ENCODE measurements at regions not wholly inside any gene's neighbourhood (a gene's known extent, or its start where the extent isn't known, plus 50 kb on each side); places are given as distances from the start of the nearest gene placed in this dataset.

GRCh38 chr2:193336781-193337180 lies 1142.0 kb upstream of the TMEFF2 start (continued):
- TF ChIP-seq SIX5 (IDR thresholded peaks at IDR 0.05; ENCODE audit: low read depth, low read length, severe bottlenecking): no peak
- no peak for TF ChIP-seq NFIC (IDR thresholded peaks at IDR 0.05; ENCODE audit: low read depth, low read length)

- no peak overlapping the region for H3K9ac ChIP-seq (ENCODE audit: control insufficient read depth, insufficient read depth, low read length)
- ChIA-PET POLR2A (no interaction called here), CTCF (no interaction called here), SMC1A (ENCODE audit: uncharacterized antibody, unreplicated experiment) (no interaction called here), RAD21 (ENCODE audit: unreplicated experiment) (no interaction called here)
- no peak for ATAC-seq
- WGBS (ENCODE audit: insufficient coverage, insufficient replicate concordance, low lambda C conversion rate, missing lambda C conversion rate): 4% methylated on average over 1 of the region's 1 CpG
- BruUV-seq (replicated peaks): no TSS peak
- in situ Hi-C loops (cut with MboI): no loop called here
- H3K27ac ChIP-seq (ENCODE audit: control insufficient read depth, insufficient read depth): no peak overlapping the region
- H3K4me3 ChIP-seq: no peak overlapping the region
- H3K79me2 ChIP-seq (ENCODE audit: control insufficient read depth, insufficient read depth, low read length): no peaks in the 10 kb centered on the region
- H2AFZ ChIP-seq (ENCODE audit: control insufficient read depth, low read depth, low read length): no peak overlapping the region
- no peaks in the 10 kb centered on the region for H4K20me1 ChIP-seq (ENCODE audit: control insufficient read depth, insufficient read depth)
- FAIRE-seq: no peak
- no peak overlapping the region for H3K4me2 ChIP-seq (ENCODE audit: control insufficient read depth, insufficient read depth)
- H3K36me3 ChIP-seq (ENCODE audit: control insufficient read depth in 2 of 2, insufficient read depth in 2 of 2, low read length in 1 of 2): no peaks in the 10 kb centered on the region
- DNase-seq (ENCODE audit: low read depth, low spot score): no peak
- H3K27me3 ChIP-seq (replicated peaks in 1 of 2; ENCODE audit: control insufficient read depth in 2 of 2, insufficient read depth in 2 of 2, low read length in 1 of 2): no peaks in the 10 kb centered on the region
- intact Hi-C loops (cut with micrococcal nuclease; ENCODE audit: unreplicated experiment): no loop called here
- no peaks in the 10 kb centered on the region for H3K4me1 ChIP-seq (ENCODE audit: control insufficient read depth, insufficient read depth, low read length)
- TF ChIP-seq ZZZ3 (IDR thresholded peaks at IDR 0.05; ENCODE audit: control insufficient read depth, insufficient read length, low read depth): no peak
- no peak for TF ChIP-seq HSF1 (IDR thresholded peaks at IDR 0.05; ENCODE audit: low read depth, low read length)
- no peaks in the 10 kb centered on the region for H3K9me3 ChIP-seq (replicated peaks; ENCODE audit: control insufficient read depth, insufficient read depth, low read length)
Observed at GRCh38 chr2:193334401-193334800, 1139.7 kb upstream of the TMEFF2 start.

- ChIA-PET RAD21 (ENCODE audit: unreplicated experiment) (interaction anchor here (1.4 kb wide), 1 partner anchor 250 kb away, joined by 3 read pairs; no protein-coding TSS in a partner anchor), SMC1A (ENCODE audit: uncharacterized antibody, unreplicated experiment) (no interaction called here), CTCF (no interaction called here), POLR2A (no interaction called here)
- no peak overlapping the region for H3K4me2 ChIP-seq (ENCODE audit: control insufficient read depth, insufficient read depth)
- FAIRE-seq (no peak), ATAC-seq (no peak), DNase-seq (ENCODE audit: low read depth, low spot score) (no peak)
- H4K20me1 ChIP-seq (ENCODE audit: control insufficient read depth, insufficient read depth): no peaks in the 10 kb centered on the region
- in situ Hi-C loops (cut with MboI): no loop called here
- no peaks in the 10 kb centered on the region for H3K27me3 ChIP-seq (replicated peaks in 1 of 2; ENCODE audit: control insufficient read depth in 2 of 2, insufficient read depth in 2 of 2, low read length in 1 of 2)
- no peak overlapping the region for H3K27ac ChIP-seq (ENCODE audit: control insufficient read depth, insufficient read depth)
- no peaks in the 10 kb centered on the region for H3K4me1 ChIP-seq (ENCODE audit: control insufficient read depth, insufficient read depth, low read length)
- intact Hi-C loops (cut with micrococcal nuclease; ENCODE audit: unreplicated experiment): no loop called here
- no TSS peak for BruUV-seq (replicated peaks)
- WGBS (ENCODE audit: insufficient coverage, insufficient replicate concordance, low lambda C conversion rate, missing lambda C conversion rate): 32% methylated on average over 3 of the region's 3 CpGs
- no peaks in the 10 kb centered on the region for H3K9me3 ChIP-seq (replicated peaks; ENCODE audit: control insufficient read depth, insufficient read depth, low read length)
- no peak overlapping the region for H2AFZ ChIP-seq (ENCODE audit: control insufficient read depth, low read depth, low read length)
- H3K9ac ChIP-seq (ENCODE audit: control insufficient read depth, insufficient read depth, low read length): no peak overlapping the region
- no peak for TF ChIP-seq SPI1 (IDR thresholded peaks at IDR 0.05; ENCODE audit: borderline replicate concordance, insufficient read depth, low read depth, low read length)
- TF ChIP-seq BCL3 (IDR thresholded peaks at IDR 0.05; ENCODE audit: borderline replicate concordance, insufficient read depth, low read depth, low read length, poor library complexity, severe bottlenecking): no peak
- no peak for TF ChIP-seq CHD4 (IDR thresholded peaks at IDR 0.05)
- no peak for TF ChIP-seq LARP7 (IDR thresholded peaks at IDR 0.05)
- no peak for TF ChIP-seq ASH2L (IDR thresholded peaks at IDR 0.05; ENCODE audit: borderline replicate concordance, low read depth)
- H3K4me3 ChIP-seq: no peak overlapping the region
- H3K79me2 ChIP-seq (ENCODE audit: control insufficient read depth, insufficient read depth, low read length): no peaks in the 10 kb centered on the region
- no peaks in the 10 kb centered on the region for H3K36me3 ChIP-seq (ENCODE audit: control insufficient read depth in 2 of 2, insufficient read depth in 2 of 2, low read length in 1 of 2)
Observed at GRCh38 chr2:193333539-193333938, 1138.8 kb upstream of the TMEFF2 start.

Data from GM12878 (cell line).